RWPE1 (cell line): ENCODE measurements at regions not wholly inside any gene's neighbourhood (a gene's known extent, or its start where the extent isn't known, plus 50 kb on each side); places are given as distances from the start of the nearest gene placed in this dataset.

Experiments used
- CTCF ChIA-PET: fragments of 350-600 bp; sonication (Branson Sonifier 250); formaldehyde crosslinking; extraction: SDS; loops from one replicate; lab custom pipeline; 2021; lab: Yijun Ruan, JAX
- POLR2A ChIA-PET: fragments of 400-600 bp; formaldehyde crosslinking; extraction: SDS; loops from one replicate; lab custom pipeline; 2020; ENCODE audit warnings: antibody characterized with exemption; ENCODE audit not compliant: low non-redundant PET; lab: Yijun Ruan, JAX
- DNase-seq: peaks from one replicate; pipeline ENCODE4 v3.0.0; 2012; ENCODE audit warnings: low spot score
- H3K27ac ChIP-seq: fragments of 450-650 bp; 2 replicates; pipeline ENCODE4 v1.5.1; 2017
- CTCF ChIP-seq: fragments of 450-650 bp; conservative IDR thresholded peaks from 2 replicates; pipeline ENCODE4 v1.5.1; 2017; ENCODE audit warnings: low read depth, mild to moderate bottlenecking

- ChIA-PET CTCF (no interaction called here), POLR2A (no interaction called here)
- DNase-seq: no peak
- H3K27ac ChIP-seq: no peak overlapping the region
- TF ChIP-seq CTCF: no peak
Observed at GRCh38 chr2:107466984-107467773, 359.5 kb upstream of the RGPD4 start.

DNA sequence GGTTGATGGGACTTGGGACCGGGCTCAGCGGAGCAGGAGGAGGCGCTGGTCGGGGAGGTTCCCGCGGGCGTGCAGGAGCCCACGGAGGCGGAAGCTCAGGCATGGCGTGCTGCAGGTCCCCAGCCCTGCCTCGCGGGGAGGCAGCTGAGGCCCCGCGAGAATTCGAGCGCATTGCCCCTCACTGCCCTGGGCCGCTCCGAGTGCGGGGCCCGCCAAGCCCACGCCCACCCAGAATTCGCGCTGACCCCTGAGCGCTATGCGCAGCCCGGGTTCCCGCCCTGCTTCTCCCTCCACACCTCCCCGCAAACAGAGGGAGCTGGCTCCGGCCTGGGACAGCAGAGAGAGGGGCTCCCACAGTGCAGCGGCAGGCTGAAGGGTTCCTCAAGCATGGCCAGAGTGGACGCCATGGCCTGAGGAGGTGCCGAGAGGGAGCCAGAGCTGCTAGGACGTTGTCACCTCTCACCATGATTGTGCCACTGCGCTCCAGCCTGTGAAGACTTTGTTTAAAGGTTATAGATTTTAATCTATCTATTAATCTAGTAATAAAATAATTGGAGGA is 357.2 kb upstream of the RGPD4 start:
- ChIA-PET CTCF (no interaction called here), POLR2A (no interaction called here)
- H3K27ac ChIP-seq: no peak overlapping the region
- no peak for DNase-seq
- no peak for TF ChIP-seq CTCF

- H3K27ac ChIP-seq: no peak overlapping the region
- no peak for DNase-seq
- no peak for TF ChIP-seq CTCF
- ChIA-PET CTCF (no interaction called here), POLR2A (no interaction called here)
Observed at GRCh38 chr2:107473150-107473549, 353.5 kb upstream of the RGPD4 start.

GRCh38 chr2:107475859-107476258 is 350.8 kb upstream of the RGPD4 start:
- TF ChIP-seq CTCF: no peak
- no peak overlapping the region for H3K27ac ChIP-seq
- no peak for DNase-seq
- ChIA-PET POLR2A (no interaction called here), CTCF (interaction anchor here (0.6 to 0.7 kb wide), 2 partner anchors 79 to 628 kb away, joined by 3 to 4 read pairs; no protein-coding TSS in a partner anchor)

GRCh38 chr2:107502539-107502938 is 324.2 kb upstream of the RGPD4 start:
- POLR2A ChIA-PET: no interaction called here
- DNase-seq: no peak
- H3K27ac ChIP-seq: no peak overlapping the region
- CTCF ChIA-PET: no interaction called here
- no peak for TF ChIP-seq CTCF

- CTCF ChIA-PET: no interaction called here
- POLR2A ChIA-PET: no interaction called here
Observed at GRCh38 chr2:107511970-107512789, 314.5 kb upstream of the RGPD4 start.

More at GRCh38 chr2:107511970-107512789, 314.5 kb upstream of the RGPD4 start:
- DNase-seq: no peak
- no peak overlapping the region for H3K27ac ChIP-seq
- no peak for TF ChIP-seq CTCF
